ENCODE measurements at regions not wholly inside any gene's neighbourhood (a gene's known extent, or its start where the extent isn't known, plus 50 kb on each side); places are given as distances from the start of the nearest gene placed in this dataset.

DNA sequence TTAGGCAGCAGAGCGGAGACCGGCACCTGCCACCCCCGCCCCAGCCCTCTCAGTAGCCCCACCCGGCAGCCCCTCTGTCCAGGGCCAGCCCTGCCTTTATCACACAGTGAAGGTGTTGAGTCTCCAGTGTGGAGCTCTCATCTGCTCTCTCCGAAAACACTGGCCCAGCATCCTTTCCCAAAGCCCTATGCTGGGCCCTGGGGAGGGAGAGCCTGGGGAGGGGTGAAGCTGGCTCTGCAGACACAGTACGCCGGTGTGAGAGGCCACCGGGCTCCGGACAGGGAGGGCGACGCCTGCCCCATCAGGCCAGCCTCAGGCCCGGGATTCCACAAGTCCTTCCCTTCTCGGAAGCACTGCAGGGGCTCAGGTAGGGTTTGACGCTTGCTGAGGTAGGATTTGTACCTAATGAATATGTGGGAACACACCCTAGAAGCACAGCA, 186.9 kb downstream of the ERMARD start:
- in situ Hi-C loops (cut with HindIII; ENCODE audit: low sequenced_read_pairs), result loop anchor here (10.0 kb wide), 1 partner anchor 63 kb away; no protein-coding TSS in a partner anchor
- DNase-seq (ENCODE audit: low read depth), result no peak
- TF ChIP-seq, protein P1, sequence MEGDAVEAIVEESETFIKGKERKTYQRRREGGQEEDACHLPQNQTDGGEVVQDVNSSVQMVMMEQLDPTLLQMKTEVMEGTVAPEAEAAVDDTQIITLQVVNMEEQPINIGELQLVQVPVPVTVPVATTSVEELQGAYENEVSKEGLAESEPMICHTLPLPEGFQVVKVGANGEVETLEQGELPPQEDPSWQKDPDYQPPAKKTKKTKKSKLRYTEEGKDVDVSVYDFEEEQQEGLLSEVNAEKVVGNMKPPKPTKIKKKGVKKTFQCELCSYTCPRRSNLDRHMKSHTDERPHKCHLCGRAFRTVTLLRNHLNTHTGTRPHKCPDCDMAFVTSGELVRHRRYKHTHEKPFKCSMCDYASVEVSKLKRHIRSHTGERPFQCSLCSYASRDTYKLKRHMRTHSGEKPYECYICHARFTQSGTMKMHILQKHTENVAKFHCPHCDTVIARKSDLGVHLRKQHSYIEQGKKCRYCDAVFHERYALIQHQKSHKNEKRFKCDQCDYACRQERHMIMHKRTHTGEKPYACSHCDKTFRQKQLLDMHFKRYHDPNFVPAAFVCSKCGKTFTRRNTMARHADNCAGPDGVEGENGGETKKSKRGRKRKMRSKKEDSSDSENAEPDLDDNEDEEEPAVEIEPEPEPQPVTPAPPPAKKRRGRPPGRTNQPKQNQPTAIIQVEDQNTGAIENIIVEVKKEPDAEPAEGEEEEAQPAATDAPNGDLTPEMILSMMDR (IDR thresholded peaks at IDR 0.05; ENCODE audit: low read depth, low read length, missing control alignments), result no peak
- H3K4me3 ChIP-seq (ENCODE audit: low read depth, low read length), result no peak overlapping the region

DNA sequence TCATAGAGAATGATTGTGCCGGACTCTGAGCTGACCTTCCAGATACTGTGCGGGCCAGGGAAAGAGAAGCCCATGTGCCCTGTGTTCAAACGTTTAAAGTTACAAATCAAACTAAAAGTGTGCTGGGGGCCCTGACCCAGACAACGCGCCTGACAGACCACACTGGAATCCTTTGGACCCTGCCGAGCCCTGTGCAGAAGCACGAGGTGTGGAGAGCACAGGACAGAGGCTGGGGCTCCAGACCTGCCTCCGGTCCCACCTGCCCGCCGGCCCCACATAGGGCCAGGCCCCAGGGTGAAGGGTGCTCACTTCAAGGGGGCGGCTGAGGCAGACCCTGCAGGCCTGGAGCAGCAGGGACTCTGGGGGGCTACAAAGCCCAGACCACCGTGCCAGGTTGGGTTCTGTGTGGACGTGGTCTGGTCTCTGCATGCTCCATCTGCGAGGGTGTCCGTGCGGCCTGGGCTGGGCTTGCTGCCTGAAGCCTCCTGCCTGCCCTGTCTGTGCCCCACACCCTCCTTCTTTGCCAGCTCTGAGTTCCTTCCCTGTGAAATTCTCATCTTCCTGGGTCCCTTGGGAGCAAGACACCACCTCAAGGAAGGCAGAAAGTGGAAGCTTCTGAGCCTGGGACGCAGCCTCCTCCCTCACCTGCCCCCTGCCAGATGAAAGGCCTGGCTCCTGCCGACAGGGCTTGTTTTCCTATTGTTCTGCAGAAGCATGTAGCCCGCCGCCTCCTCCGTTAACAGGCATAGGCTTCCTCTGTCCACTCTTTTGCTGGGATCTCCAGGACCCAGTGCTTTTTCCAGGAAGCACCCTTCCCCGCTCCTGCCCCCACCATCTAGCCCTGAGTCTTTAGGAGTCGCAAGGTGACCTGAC, 186.2 kb downstream of the ERMARD start:
- no peak for DNase-seq (ENCODE audit: low read depth)
- in situ Hi-C loops (cut with HindIII; ENCODE audit: low sequenced_read_pairs), result loop anchor here (10.0 kb wide), 1 partner anchor 63 kb away; no protein-coding TSS in a partner anchor
- no peak overlapping the region for H3K4me3 ChIP-seq (ENCODE audit: low read depth, low read length)
- TF ChIP-seq, protein P1 (IDR thresholded peaks at IDR 0.05; ENCODE audit: low read depth, low read length, missing control alignments), result no peak

DNA sequence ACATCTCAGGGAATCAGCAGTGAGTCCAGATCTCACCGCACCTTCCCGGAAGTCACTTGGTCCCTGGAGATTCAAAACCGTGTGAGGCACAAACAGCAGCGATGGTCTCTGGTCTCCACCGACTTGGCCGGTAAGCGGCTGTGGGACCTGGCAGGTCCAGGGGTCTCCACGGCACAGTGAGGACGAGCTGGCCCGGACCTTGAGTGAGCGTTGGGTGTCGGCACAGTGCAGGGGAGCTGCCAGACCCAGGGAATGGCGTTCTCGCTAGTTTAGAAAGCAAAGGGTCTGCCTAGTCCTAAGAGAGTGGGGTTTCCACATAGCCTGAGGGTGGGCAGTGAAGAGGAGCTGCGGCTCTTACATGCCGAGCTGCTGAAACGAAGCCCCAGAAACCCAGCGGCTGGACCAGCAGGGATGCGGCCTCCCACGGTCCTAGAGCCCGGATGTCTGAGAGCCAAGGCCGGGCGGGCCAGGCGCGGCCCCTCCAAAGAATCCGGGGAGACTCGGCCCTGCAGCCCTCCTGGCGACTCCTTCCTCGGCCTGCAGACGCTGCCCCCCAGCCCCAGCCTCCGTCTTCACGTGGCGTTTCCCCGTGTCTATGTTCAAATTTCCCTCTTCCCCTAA, 185.0 kb downstream of the ERMARD start:
- TF ChIP-seq, protein P1 (IDR thresholded peaks at IDR 0.05; ENCODE audit: low read depth, low read length, missing control alignments), result no peak
- DNase-seq (ENCODE audit: low read depth), result no peak
- in situ Hi-C loops (cut with HindIII; ENCODE audit: low sequenced_read_pairs), result loop anchor here (10.0 kb wide), 1 partner anchor 62 kb away; no protein-coding TSS in a partner anchor
- no peak overlapping the region for H3K4me3 ChIP-seq (ENCODE audit: low read depth, low read length)

DNA sequence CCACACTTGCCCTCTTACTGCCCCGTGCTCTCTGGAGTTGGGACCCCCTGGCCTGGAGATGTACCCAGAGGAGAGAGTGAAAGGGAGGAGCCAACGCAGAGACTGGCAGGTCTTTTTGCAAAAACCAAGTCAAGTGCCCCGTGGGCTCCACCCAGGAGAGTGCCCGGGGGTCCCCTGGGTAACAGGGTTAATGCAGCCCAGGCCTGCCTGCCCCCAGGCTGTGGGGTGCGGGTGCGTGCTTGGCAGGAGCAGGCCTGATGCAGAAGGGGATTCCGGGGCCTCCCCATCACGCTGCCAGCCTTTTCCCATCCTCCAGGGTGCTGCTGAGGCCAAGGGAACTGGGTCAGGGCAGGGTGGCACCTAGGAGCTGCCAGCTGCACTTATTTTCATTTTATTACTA, 184.4 kb downstream of the ERMARD start:
- no peak for DNase-seq (ENCODE audit: low read depth)
- H3K4me3 ChIP-seq (ENCODE audit: low read depth, low read length), result no peak overlapping the region
- in situ Hi-C loops (cut with HindIII; ENCODE audit: low sequenced_read_pairs), result loop anchor here (10.0 kb wide), 1 partner anchor 61 kb away; no protein-coding TSS in a partner anchor
- TF ChIP-seq, protein P1 (IDR thresholded peaks at IDR 0.05; ENCODE audit: low read depth, low read length, missing control alignments), result no peak

DNA sequence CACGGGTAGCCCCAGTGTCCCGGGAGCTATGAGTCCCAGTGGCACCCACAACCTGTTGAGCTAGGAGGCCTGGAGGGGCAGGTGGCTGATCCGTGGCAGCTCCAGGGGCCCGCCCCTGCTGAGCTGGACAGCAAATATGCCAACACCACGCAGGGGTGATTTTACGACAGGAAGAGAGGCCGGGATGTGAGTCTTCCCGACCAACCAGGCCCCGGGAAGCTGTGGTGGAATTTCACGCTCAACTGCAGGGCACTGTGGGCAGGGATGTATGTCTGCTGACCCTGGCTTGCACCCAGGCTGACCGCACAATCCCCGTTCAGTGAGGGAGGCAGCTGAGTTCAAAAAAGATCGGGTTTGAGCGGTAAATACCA, 183.9 kb downstream of the ERMARD start:
- DNase-seq (ENCODE audit: low read depth), result peak; percentile 24
- no peak overlapping the region for H3K4me3 ChIP-seq (ENCODE audit: low read depth, low read length)
- in situ Hi-C loops (cut with HindIII; ENCODE audit: low sequenced_read_pairs), result loop anchor here (10.0 kb wide), 1 partner anchor 61 kb away; no protein-coding TSS in a partner anchor
- TF ChIP-seq, protein P1 (IDR thresholded peaks at IDR 0.05; ENCODE audit: low read depth, low read length, missing control alignments), result no peak

DNA sequence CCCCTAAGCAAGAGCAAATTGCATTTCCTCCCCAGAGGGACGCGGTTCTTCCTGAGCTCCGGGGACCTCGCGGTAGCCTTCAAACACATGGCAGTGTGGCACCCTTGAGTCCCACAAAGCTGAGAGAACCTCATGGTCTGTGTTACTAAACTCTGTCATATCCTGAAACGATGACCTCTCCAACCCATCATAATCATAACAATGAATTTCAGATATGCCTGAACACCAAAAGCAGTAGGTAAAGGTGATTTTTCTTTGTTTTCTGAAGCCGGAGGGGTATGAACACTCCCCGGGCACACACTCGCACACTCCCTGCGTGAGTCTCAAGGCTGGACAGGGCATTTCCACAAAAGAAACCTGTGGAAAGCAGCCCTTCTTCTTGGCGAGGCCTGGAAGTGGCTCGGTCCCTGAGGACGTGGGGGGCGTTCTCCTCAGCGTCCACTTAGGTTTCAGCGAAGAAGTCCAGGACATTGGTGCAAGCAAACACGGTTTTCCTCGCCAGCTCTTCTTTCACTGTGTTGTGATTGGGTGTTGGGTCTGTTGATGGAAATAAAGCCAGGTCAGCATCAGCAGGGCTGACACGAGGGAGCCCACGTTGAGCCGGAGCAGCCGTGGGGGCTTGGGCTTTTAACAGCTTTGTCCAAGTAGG, 183.4 kb downstream of the ERMARD start:
- TF ChIP-seq, protein P1 (IDR thresholded peaks at IDR 0.05; ENCODE audit: low read depth, low read length, missing control alignments), result no peak
- H3K4me3 ChIP-seq (ENCODE audit: low read depth, low read length), result no peak overlapping the region
- in situ Hi-C loops (cut with HindIII; ENCODE audit: low sequenced_read_pairs), result loop anchor here (10.0 kb wide), 1 partner anchor 60 kb away; no protein-coding TSS in a partner anchor
- no peak for DNase-seq (ENCODE audit: low read depth)

All from astrocyte of the cerebellum (primary cell).